CD14-positive monocyte (primary cell): ENCODE measurements at regions not wholly inside any gene's neighbourhood (a gene's known extent, or its start where the extent isn't known, plus 50 kb on each side); places are given as distances from the start of the nearest gene placed in this dataset.

Experiments used
- DNase-seq, 3 donors: peaks; one replicate each; pipeline ENCODE4 v3.0.0-alpha.2; 2011 to 2022
- H2AFZ ChIP-seq: 2 replicates; pipeline ENCODE4 v1.6.0; 2012; ENCODE audit warnings: mild to moderate bottlenecking, low read depth, low read length, inconsistent platforms; ENCODE audit not compliant: insufficient read depth, poor library complexity, severe bottlenecking
- H3K27ac ChIP-seq, 2 donors: 1 replicate in 1 of 2; 2 replicates in 1 of 2; pipeline ENCODE4 v1.5.1; 2012 to 2013; ENCODE audit warnings: low read length in 2 of 2, control low read depth in 1 of 2, inconsistent platforms in 1 of 2, low read depth in 1 of 2, mild to moderate bottlenecking in 1 of 2
- H3K27me3 ChIP-seq, 2 donors: one replicate each; pipeline versions ENCODE4 v1.6.0 to v1.6.1; 2011 to 2013; ENCODE audit warnings: low read length in 2 of 2; ENCODE audit not compliant: control insufficient read depth in 2 of 2, insufficient read depth in 2 of 2
- H3K36me3 ChIP-seq, 2 donors: replicated peaks in 1 of 2; 1 replicate in 1 of 2; 2 replicates in 1 of 2; pipeline versions ENCODE4 v1.5.1 to v1.6.1; 2012 to 2013; ENCODE audit warnings: low read length in 2 of 2, control low read depth in 1 of 2, inconsistent platforms in 1 of 2, mild to moderate bottlenecking in 1 of 2; ENCODE audit not compliant: insufficient read depth in 2 of 2, control insufficient read depth in 1 of 2
- H3K4me1 ChIP-seq, 2 donors: 1 replicate in 1 of 2; 2 replicates in 1 of 2; pipeline versions ENCODE4 v1.5.1 to v1.6.1; 2012 to 2013; ENCODE audit warnings: low read length in 2 of 2, control low read depth in 1 of 2, inconsistent platforms in 1 of 2, mild to moderate bottlenecking in 1 of 2, moderate library complexity in 1 of 2; ENCODE audit not compliant: insufficient read depth in 2 of 2, control insufficient read depth in 1 of 2
- H3K4me2 ChIP-seq: replicated peaks from 2 replicates; pipeline ENCODE3; 2012; ENCODE audit warnings: low read length, moderate library complexity, mild to moderate bottlenecking; ENCODE audit not compliant: poor library complexity, severe bottlenecking; ENCODE audit errors: extremely low read depth
- H3K4me3 ChIP-seq, 3 experiments: fragments of 200-600 bp in 1 of 3; sonication (generic) in 1 of 3; replicated peaks in 1 of 3; 1 replicate in 2 of 3; 2 replicates in 1 of 3; pipeline ENCODE4 v1.5.1; 2011 to 2013; ENCODE audit warnings: low read length in 3 of 3, mild to moderate bottlenecking in 3 of 3, control low read depth in 2 of 3, low read depth in 2 of 3, inconsistent platforms in 1 of 3, moderate library complexity in 1 of 3
- H3K79me2 ChIP-seq: 2 replicates; pipeline ENCODE4 v1.6.0; 2012; ENCODE audit warnings: mild to moderate bottlenecking, control low read depth, inconsistent platforms, low read length, moderate library complexity; ENCODE audit not compliant: insufficient read depth
- H3K9ac ChIP-seq: 2 replicates; pipeline ENCODE4 v1.6.0; 2017; ENCODE audit warnings: low read length, mild to moderate bottlenecking; ENCODE audit not compliant: insufficient read depth, poor library complexity, severe bottlenecking
- H3K9me3 ChIP-seq, 2 donors: replicated peaks in 1 of 2; 1 replicate in 1 of 2; 2 replicates in 1 of 2; pipeline versions ENCODE4 v1.5.1 to v1.6.1; 2012 to 2013; ENCODE audit warnings: low read length in 2 of 2, control low read depth in 1 of 2; ENCODE audit not compliant: control insufficient read depth in 1 of 2, insufficient read depth in 1 of 2
- H4K20me1 ChIP-seq: 2 replicates; pipeline ENCODE4 v1.6.0; 2012; ENCODE audit warnings: mild to moderate bottlenecking, low read length, control low read depth, moderate library complexity; ENCODE audit not compliant: insufficient read depth
- H3K27ac Mint-ChIP-seq, 7 donors: one replicate each; pipeline ENCODE4 v1.8.0; 2020; ENCODE audit warnings: mild to moderate bottlenecking in 7 of 7, mixed read lengths in 7 of 7, moderate library complexity in 6 of 7, inconsistent platforms in 2 of 7
- H3K27me3 Mint-ChIP-seq, 3 donors: one replicate each; pipeline ENCODE4 v1.8.0; 2021 to 2022; ENCODE audit warnings: low read depth in 3 of 3, mild to moderate bottlenecking in 3 of 3, mixed read lengths in 3 of 3, moderate library complexity in 3 of 3, inconsistent platforms in 1 of 3
- H3K36me3 Mint-ChIP-seq, 2 donors: one replicate each; pipeline ENCODE4 v1.8.0; 2020; ENCODE audit warnings: mixed read lengths in 2 of 2, inconsistent platforms in 1 of 2, mild to moderate bottlenecking in 1 of 2
- H3K4me1 Mint-ChIP-seq: one replicate; pipeline ENCODE4 v1.8.0; 2020; ENCODE audit warnings: mild to moderate bottlenecking, mixed read lengths
- H3K4me3 Mint-ChIP-seq, 2 donors: one replicate each; pipeline ENCODE4 v1.8.0; 2020; ENCODE audit warnings: mild to moderate bottlenecking in 2 of 2, mixed read lengths in 2 of 2, moderate library complexity in 1 of 2
- H3K9me3 Mint-ChIP-seq, 7 donors: one replicate each; pipeline ENCODE4 v1.8.0; 2020 to 2022; ENCODE audit warnings: mixed read lengths in 7 of 7, mild to moderate bottlenecking in 6 of 7, moderate library complexity in 6 of 7, inconsistent platforms in 2 of 7
- CTCF ChIP-seq: fragments of 200-600 bp; IDR thresholded peaks from one replicate; pipeline ENCODE4 v1.8.0; 2022; ENCODE audit warnings: antibody characterized with exemption, mild to moderate bottlenecking
- WGBS: methylation state at CpG from one replicate; pipeline ENCODE4 v1.1.5; 2013; ENCODE audit warnings: missing lambda C conversion rate; ENCODE audit not compliant: insufficient coverage; 5-methylcytosine and 5-hydroxymethylcytosine counted together
- intact Hi-C, 2 donors: fragments of 100-400 bp; cut with micrococcal nuclease; formaldehyde crosslinking; loops; one replicate each; pipeline versions ENCODE4 v1.15.0 to v1.15.1; 2023

GRCh38 chr2:53527056-53527455 is 240.5 kb upstream of the CHAC2 start:
- H2AFZ ChIP-seq: no peak overlapping the region

GRCh38 chr2:53519918-53520841 is 247.4 kb upstream of the CHAC2 start:
- H3K27me3 ChIP-seq: no peaks in the 10 kb centered on the region
- H3K36me3 ChIP-seq: no peaks in the 10 kb centered on the region
- H3K9me3 Mint-ChIP-seq: peaks cover 0 to 9% (median 4%) of the 10 kb centered on the region in 7 donors
- no peak overlapping the region for H3K27ac ChIP-seq
- H4K20me1 ChIP-seq: no peaks in the 10 kb centered on the region
- no peaks in the 10 kb centered on the region for H3K79me2 ChIP-seq
- no peak overlapping the region for H2AFZ ChIP-seq
- H3K9me3 ChIP-seq: no peaks in the 10 kb centered on the region
- no peaks in the 10 kb centered on the region for H3K36me3 Mint-ChIP-seq
- no peaks in the 10 kb centered on the region for H3K4me1 ChIP-seq
- no peak overlapping the region for H3K9ac ChIP-seq
- H3K4me1 Mint-ChIP-seq: no peaks in the 10 kb centered on the region
- no peaks in the 10 kb centered on the region for H3K27me3 Mint-ChIP-seq
- H3K4me2 ChIP-seq: no peak overlapping the region
- no peak overlapping the region for H3K4me3 ChIP-seq
- no peak for TF ChIP-seq CTCF
- WGBS: 83% methylated on average over 4 of the region's 10 CpGs
- no peak overlapping the region for H3K27ac Mint-ChIP-seq
- H3K4me3 Mint-ChIP-seq: no peak overlapping the region
- DNase-seq: no peak
- intact Hi-C loops: no loop called here

More at GRCh38 chr2:53527056-53527455, 240.5 kb upstream of the CHAC2 start:
- Mint-ChIP-seq H3K9me3 (peaks cover 3 to 17% (median 6%) of the 10 kb centered on the region in 7 donors), H3K4me1 (no peaks in the 10 kb centered on the region), H3K27ac (no peak overlapping the region), H3K4me3 (no peak overlapping the region), H3K27me3 (peaks cover 0 to 2% (median 0%) of the 10 kb centered on the region in 3 donors), H3K36me3 (no peaks in the 10 kb centered on the region)
- no peaks in the 10 kb centered on the region for H3K79me2 ChIP-seq
- no peaks in the 10 kb centered on the region for H3K4me1 ChIP-seq
- no peaks in the 10 kb centered on the region for H3K36me3 ChIP-seq
- no peaks in the 10 kb centered on the region for H3K27me3 ChIP-seq
- no peak overlapping the region for H3K27ac ChIP-seq
- no peak overlapping the region for H3K4me3 ChIP-seq
- WGBS: no CpG with 5 or more reads among the region's 2 CpGs
- H3K9ac ChIP-seq: no peak overlapping the region
- intact Hi-C loops: no loop called here
- no peak for DNase-seq
- no peak for TF ChIP-seq CTCF
- H4K20me1 ChIP-seq: no peaks in the 10 kb centered on the region
- no peak overlapping the region for H3K4me2 ChIP-seq
- no peaks in the 10 kb centered on the region for H3K9me3 ChIP-seq
